GM12878 (cell line): ENCODE measurements at regions not wholly inside any gene's neighbourhood (a gene's known extent, or its start where the extent isn't known, plus 50 kb on each side); places are given as distances from the start of the nearest gene placed in this dataset.
"Not testable (repeated sequence)": the region's sequence is repeated elsewhere in the genome, so short reads cannot be mapped to it uniquely, and the experiment has no call there.

Source experiments
- ATAC-seq: fragments of 200-7000 bp; cut with Tn5 transposase; 3 replicates; pipeline ENCODE4 v1.9.1; 2020; ENCODE audit warnings: mild to moderate bottlenecking, moderate library complexity
- BruUV-seq: library from RNA; stranded (reverse); fragments of 400-500 nt; replicated peaks from 2 replicates; lab custom pipeline; 2021; lab: Mats Ljungman, UMichigan
- CTCF ChIA-PET: fragments of 300-600 bp; sonication (Branson Sonifier 250); formaldehyde crosslinking; extraction: SDS; loops from one replicate; lab custom pipeline; 2021; ENCODE audit warnings: inconsistent platforms; lab: Yijun Ruan, JAX
- POLR2A ChIA-PET: fragments of 350-600 bp; formaldehyde crosslinking; extraction: SDS; loops from one replicate; lab custom pipeline; 2021; ENCODE audit warnings: inconsistent platforms; lab: Charles Lee
- RAD21 ChIA-PET: fragments of 300-600 bp; sonication (Branson Sonifier 250); formaldehyde crosslinking; loops from one replicate; lab custom pipeline; 2023; ENCODE audit warnings: antibody characterized with exemption; ENCODE audit not compliant: unreplicated experiment; lab: Charles Lee
- SMC1A ChIA-PET: fragments of 300-600 bp; sonication (Branson Sonifier 250); formaldehyde crosslinking; loops from one replicate; lab custom pipeline; 2023; ENCODE audit not compliant: unreplicated experiment, uncharacterized antibody; lab: Charles Lee
- DNase-seq: peaks from one replicate; pipeline ENCODE4 v3.0.0-alpha.2; 2011; ENCODE audit warnings: low read depth, low spot score
- FAIRE-seq: peaks from 3 replicates; lab custom pipeline; 2011; peaks lifted over from hg19 to GRCh38; lab: Jason Lieb, UNC
- H2AFZ ChIP-seq: 2 replicates; pipeline ENCODE4 v1.6.0; 2011; ENCODE audit warnings: low read depth, low read length, control low read depth; ENCODE audit not compliant: control insufficient read depth
- H3K27ac ChIP-seq: 2 replicates; pipeline ENCODE4 v1.5.1; 2011; ENCODE audit warnings: control low read depth; ENCODE audit not compliant: control insufficient read depth, insufficient read depth
- H3K27me3 ChIP-seq, 2 experiments: replicated peaks in 1 of 2; 2 replicates each; pipeline versions ENCODE4 v1.6.0 to v1.6.1; 2011; ENCODE audit warnings: low read length in 1 of 2; ENCODE audit not compliant: control insufficient read depth in 2 of 2, insufficient read depth in 2 of 2
- H3K36me3 ChIP-seq, 2 experiments: 2 replicates each; pipeline ENCODE4 v1.5.1; 2011; ENCODE audit warnings: low read length in 1 of 2; ENCODE audit not compliant: control insufficient read depth in 2 of 2, insufficient read depth in 2 of 2
- H3K4me1 ChIP-seq: 2 replicates; pipeline ENCODE4 v1.6.1; 2011; ENCODE audit warnings: mild to moderate bottlenecking, low read length, moderate library complexity, mixed read lengths; ENCODE audit not compliant: control insufficient read depth, insufficient read depth
- H3K4me2 ChIP-seq: 2 replicates; pipeline ENCODE4 v1.6.0; 2011; ENCODE audit warnings: control low read depth; ENCODE audit not compliant: control insufficient read depth, insufficient read depth
- H3K4me3 ChIP-seq: fragments of 200-600 bp; sonication (generic); 2 replicates; pipeline ENCODE4 v1.5.1; 2016
- H3K79me2 ChIP-seq: 2 replicates; pipeline ENCODE4 v1.6.0; 2011; ENCODE audit warnings: low read length; ENCODE audit not compliant: control insufficient read depth, insufficient read depth
- H3K9ac ChIP-seq: 2 replicates; pipeline ENCODE4 v1.8.0; 2011; ENCODE audit warnings: low read length, control low read depth, mixed read lengths; ENCODE audit not compliant: control insufficient read depth, insufficient read depth
- H3K9me3 ChIP-seq: replicated peaks from 3 replicates; pipeline ENCODE4 v1.5.1; 2011; ENCODE audit warnings: mild to moderate bottlenecking, low read length; ENCODE audit not compliant: control insufficient read depth, insufficient read depth
- H4K20me1 ChIP-seq: 2 replicates; pipeline ENCODE4 v1.6.0; 2011; ENCODE audit not compliant: control insufficient read depth, insufficient read depth
- CHD2 ChIP-seq: IDR thresholded peaks from 2 replicates; pipeline ENCODE4 v1.6.1; 2011; ENCODE audit warnings: low read depth, low read length, improper control_type of control experiment, borderline replicate concordance
- WGBS: methylation state at CpG from one replicate; pipeline ENCODE4 v1.1.6; 2016; ENCODE audit warnings: low lambda C conversion rate; ENCODE audit not compliant: insufficient replicate concordance, insufficient coverage; ENCODE audit errors: missing lambda C conversion rate; 5-methylcytosine and 5-hydroxymethylcytosine counted together
- in situ Hi-C: fragments of 300-500 bp; cut with MboI; formaldehyde crosslinking; loops from 9 replicates; pipeline ENCODE4 v1.14.3; 2018; ENCODE audit warnings: mixed read lengths
- intact Hi-C: fragments of 100-400 bp; cut with micrococcal nuclease; formaldehyde crosslinking; loops from one replicate; pipeline ENCODE4 v1.14.2; 2022; ENCODE audit not compliant: unreplicated experiment
- TF ChIP-seq, protein P1 (sequence below): fragments of 450-650 bp; formaldehyde crosslinking; IDR thresholded peaks from 2 replicates; pipeline ENCODE4 v1.4.0; 2020; ENCODE audit warnings: mild to moderate bottlenecking, moderate library complexity

DNA sequence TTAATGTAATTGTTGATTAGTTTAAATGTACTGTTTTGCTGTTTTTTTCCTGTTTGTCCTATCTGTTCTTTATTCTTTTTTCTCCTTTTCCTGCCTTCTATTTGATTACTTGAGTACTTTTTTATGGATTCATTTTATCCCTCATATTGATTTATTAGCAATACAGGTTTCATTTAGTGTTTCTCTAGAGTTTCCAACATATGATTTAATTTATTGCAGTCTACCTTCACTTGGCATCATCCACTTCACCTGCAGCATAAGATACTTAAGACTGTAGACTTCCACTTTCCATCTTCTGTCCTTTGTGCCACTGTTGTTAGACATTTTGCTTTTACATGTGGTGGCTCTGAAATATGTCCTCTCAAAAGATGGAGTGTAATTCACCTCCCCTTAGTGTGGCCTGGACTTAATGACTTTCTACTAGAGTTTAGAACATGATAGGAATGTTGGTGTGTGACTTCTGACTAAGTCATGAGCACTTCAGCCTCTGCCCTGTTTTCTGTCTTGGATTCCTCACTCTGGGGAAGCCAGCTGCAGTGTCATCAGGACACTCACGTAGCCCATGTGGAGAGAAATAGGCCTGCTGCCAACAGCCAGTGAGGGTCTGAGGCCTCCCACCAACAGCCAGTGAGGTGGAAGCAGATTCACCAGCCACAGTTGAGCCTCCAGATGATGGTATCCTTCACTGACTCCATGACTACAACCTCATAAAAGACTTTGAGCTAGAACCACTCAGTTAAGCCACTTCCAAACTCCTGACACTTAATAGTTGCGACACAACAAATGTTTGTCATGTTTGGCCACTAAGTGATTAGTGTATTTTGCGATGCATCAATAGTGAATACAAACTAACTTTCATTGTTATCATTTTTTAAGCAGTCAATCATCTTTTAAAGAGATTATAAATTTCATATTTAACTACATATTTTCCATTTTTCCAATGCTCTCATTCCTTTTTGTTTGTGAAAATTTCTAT is 643.5 kb upstream of the DPP6 start (continued):
- TF ChIP-seq, protein P1, sequence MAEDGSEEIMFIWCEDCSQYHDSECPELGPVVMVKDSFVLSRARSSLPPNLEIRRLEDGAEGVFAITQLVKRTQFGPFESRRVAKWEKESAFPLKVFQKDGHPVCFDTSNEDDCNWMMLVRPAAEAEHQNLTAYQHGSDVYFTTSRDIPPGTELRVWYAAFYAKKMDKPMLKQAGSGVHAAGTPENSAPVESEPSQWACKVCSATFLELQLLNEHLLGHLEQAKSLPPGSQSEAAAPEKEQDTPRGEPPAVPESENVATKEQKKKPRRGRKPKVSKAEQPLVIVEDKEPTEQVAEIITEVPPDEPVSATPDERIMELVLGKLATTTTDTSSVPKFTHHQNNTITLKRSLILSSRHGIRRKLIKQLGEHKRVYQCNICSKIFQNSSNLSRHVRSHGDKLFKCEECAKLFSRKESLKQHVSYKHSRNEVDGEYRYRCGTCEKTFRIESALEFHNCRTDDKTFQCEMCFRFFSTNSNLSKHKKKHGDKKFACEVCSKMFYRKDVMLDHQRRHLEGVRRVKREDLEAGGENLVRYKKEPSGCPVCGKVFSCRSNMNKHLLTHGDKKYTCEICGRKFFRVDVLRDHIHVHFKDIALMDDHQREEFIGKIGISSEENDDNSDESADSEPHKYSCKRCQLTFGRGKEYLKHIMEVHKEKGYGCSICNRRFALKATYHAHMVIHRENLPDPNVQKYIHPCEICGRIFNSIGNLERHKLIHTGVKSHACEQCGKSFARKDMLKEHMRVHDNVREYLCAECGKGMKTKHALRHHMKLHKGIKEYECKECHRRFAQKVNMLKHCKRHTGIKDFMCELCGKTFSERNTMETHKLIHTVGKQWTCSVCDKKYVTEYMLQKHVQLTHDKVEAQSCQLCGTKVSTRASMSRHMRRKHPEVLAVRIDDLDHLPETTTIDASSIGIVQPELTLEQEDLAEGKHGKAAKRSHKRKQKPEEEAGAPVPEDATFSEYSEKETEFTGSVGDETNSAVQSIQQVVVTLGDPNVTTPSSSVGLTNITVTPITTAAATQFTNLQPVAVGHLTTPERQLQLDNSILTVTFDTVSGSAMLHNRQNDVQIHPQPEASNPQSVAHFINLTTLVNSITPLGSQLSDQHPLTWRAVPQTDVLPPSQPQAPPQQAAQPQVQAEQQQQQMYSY = no peak
- TF ChIP-seq CHD2 = no peak

- FAIRE-seq, intact Hi-C loops, H3K9ac ChIP-seq, H3K9me3 ChIP-seq, H3K4me3 ChIP-seq, H3K79me2 ChIP-seq, H3K27ac ChIP-seq, in situ Hi-C loops, H3K4me1 ChIP-seq, DNase-seq, SMC1A ChIA-PET, H3K36me3 ChIP-seq, POLR2A ChIA-PET, H3K4me2 ChIP-seq, RAD21 ChIA-PET, H3K27me3 ChIP-seq, BruUV-seq, ATAC-seq, H2AFZ ChIP-seq, CTCF ChIA-PET, H4K20me1 ChIP-seq: not testable (repeated sequence)
- WGBS = 30% methylated on average over 10 of the region's 10 CpGs
These were observed 642.4 kb upstream of the DPP6 start for GRCh38 chr7:153409567-153410342.

DNA sequence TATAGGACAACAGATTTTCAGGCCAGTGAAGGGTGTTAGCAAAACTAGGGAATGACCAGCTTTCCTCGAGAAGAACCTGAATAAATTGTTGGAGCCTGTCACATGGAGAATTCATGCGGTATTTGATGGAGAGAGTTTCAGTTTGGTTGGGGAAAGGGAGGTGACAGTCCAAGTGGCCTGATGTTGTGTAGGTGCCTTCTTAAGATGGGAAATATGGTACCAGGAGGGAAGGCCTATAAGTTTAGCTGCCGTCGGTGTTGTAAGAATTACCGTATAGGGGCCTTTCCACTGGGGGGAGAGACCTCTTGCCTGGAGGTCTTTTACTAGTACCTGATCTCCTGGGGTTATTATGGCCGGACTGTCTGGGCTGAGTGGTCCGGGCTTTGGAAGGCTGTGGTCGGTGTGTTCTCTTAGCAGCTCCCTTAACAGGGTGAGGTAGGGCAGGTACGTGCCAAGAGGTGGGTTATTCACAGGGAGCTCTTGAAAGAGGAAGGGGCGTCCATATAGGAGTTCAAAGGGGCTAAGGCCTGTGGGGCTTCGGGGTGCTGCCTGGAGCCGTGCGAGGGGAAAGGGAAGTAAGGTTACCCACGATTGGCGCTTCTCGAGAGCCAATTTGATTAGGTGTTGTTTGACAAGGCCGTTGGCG is 641.1 kb upstream of the DPP6 start:
- H3K9ac ChIP-seq, RAD21 ChIA-PET: not testable (repeated sequence)

More for the DNA sequence above, 641.1 kb upstream of the DPP6 start:
- H3K27ac ChIP-seq, H3K36me3 ChIP-seq, CTCF ChIA-PET, POLR2A ChIA-PET, BruUV-seq, H3K4me1 ChIP-seq, H2AFZ ChIP-seq, SMC1A ChIA-PET, DNase-seq, H4K20me1 ChIP-seq, H3K79me2 ChIP-seq, H3K4me2 ChIP-seq, H3K4me3 ChIP-seq, intact Hi-C loops, H3K27me3 ChIP-seq, in situ Hi-C loops, FAIRE-seq, ATAC-seq, H3K9me3 ChIP-seq: not testable (repeated sequence)
- WGBS = 57% methylated on average over 18 of the region's 18 CpGs
